K562 (cell line): ENCODE measurements at regions not wholly inside any gene's neighbourhood (a gene's known extent, or its start where the extent isn't known, plus 50 kb on each side); places are given as distances from the start of the nearest gene placed in this dataset.
A peak's percentile ranks its signal among the peaks of the same experiment; 100 is the strongest.

ENCODE experiments used
- ARID3A ChIP-seq: IDR thresholded peaks from 2 replicates; pipeline ENCODE4 v1.6.1; 2012; ENCODE audit warnings: low read depth, low read length, improper control_type of control experiment, borderline replicate concordance
- ESRRA ChIP-seq: fragments of 450-650 bp; IDR thresholded peaks from 2 replicates; pipeline ENCODE4 v1.6.1; 2014; ENCODE audit warnings: low read depth, mild to moderate bottlenecking, moderate library complexity, borderline replicate concordance
- FOXP4 ChIP-seq: sonication (generic); formaldehyde crosslinking; IDR thresholded peaks from 2 replicates; pipeline ENCODE4 v1.8.0; 2022; ENCODE audit warnings: mild to moderate bottlenecking, missing genetic modification reagents, borderline replicate concordance
- HMBOX1 ChIP-seq: sonication (generic); IDR thresholded peaks from 2 replicates; pipeline ENCODE4 v1.6.1; 2016
- ID3 ChIP-seq, 2 experiments: fragments of 250-450 bp in 1 of 2; fragments of 450-650 bp in 1 of 2; sonication (Bioruptor Pico) in 1 of 2; IDR thresholded peaks; 2 replicates each; pipeline versions ENCODE4 v1.6.1 to v1.8.0; 2016 to 2021; ENCODE audit warnings: mild to moderate bottlenecking in 2 of 2, moderate library complexity in 2 of 2, missing compliant biosample characterization in 1 of 2, missing genetic modification characterization in 1 of 2
- NR2C2 ChIP-seq, 2 experiments: fragments of 200-800 bp in 1 of 2; sonication (Bioruptor generic) in 1 of 2; sonication (generic) in 1 of 2; formaldehyde crosslinking in 1 of 2; IDR thresholded peaks; 2 replicates each; pipeline versions ENCODE4 v1.6.1 to v1.8.0; 2016 to 2022; ENCODE audit warnings: mild to moderate bottlenecking in 1 of 2, missing compliant biosample characterization in 1 of 2, missing genetic modification characterization in 1 of 2, missing genetic modification reagents in 1 of 2
- SOX6 ChIP-seq: fragments of 450-650 bp; IDR thresholded peaks from 2 replicates; pipeline ENCODE4 v1.6.1; 2014; ENCODE audit warnings: mild to moderate bottlenecking
- SRSF9 ChIP-seq: fragments of 200-400 bp; formaldehyde crosslinking; IDR thresholded peaks from 2 replicates; pipeline ENCODE4 v1.6.1; 2017; ENCODE audit warnings: low read depth, low read length, borderline replicate concordance
- ZBTB9 ChIP-seq: fragments of 450-650 bp; formaldehyde crosslinking; IDR thresholded peaks from 2 replicates; pipeline ENCODE4 v1.4.0; 2020; ENCODE audit warnings: mild to moderate bottlenecking, moderate library complexity
- ZKSCAN3 ChIP-seq: fragments of 250-450 bp; sonication (Bioruptor Pico); IDR thresholded peaks from 2 replicates; pipeline ENCODE4 v1.4.0; 2020

- TF ChIP-seq ESRRA: peak; percentile 90
- no peak for TF ChIP-seq FOXP4
- no peak for TF ChIP-seq ZBTB9 (CRISPR knock-in tag)
- TF ChIP-seq ARID3A: peak; percentile 77; the same call in 1 of the 2 replicates
- TF ChIP-seq ZKSCAN3: no peak
- TF ChIP-seq ID3 (CRISPR knock-in tag; IDR thresholded peaks at IDR 0.05): no peak
- peak; percentile 99 for TF ChIP-seq ID3 (tag; IDR thresholded peaks at IDR 0.05)
- TF ChIP-seq SOX6: peak; percentile 75
- no peak for TF ChIP-seq SRSF9
- TF ChIP-seq HMBOX1: peak; percentile 59; the same call in 1 of the 2 replicates
- TF ChIP-seq NR2C2 (CRISPR knock-in tag; IDR thresholded peaks at IDR 0.05): no peak
- TF ChIP-seq NR2C2 (tag; IDR thresholded peaks at IDR 0.05): peak; percentile 72
These were observed 68.5 kb upstream of the ZNF184 start (continued) for GRCh38 chr6:27541212-27541932.
